OCI-M1 (cell line): ENCODE measurements at regions not wholly inside any gene's neighbourhood (a gene's known extent, or its start where the extent isn't known, plus 50 kb on each side); places are given as distances from the start of the nearest gene placed in this dataset.
A peak's percentile ranks its signal among the peaks of the same experiment; 100 is the strongest.
"Not testable (repeated sequence)": the region's sequence is repeated elsewhere in the genome, so short reads cannot be mapped to it uniquely, and the experiment has no call there.

Source experiments
- DNase-seq: peaks from one replicate; lab custom pipeline; 2025; lab: John Stamatoyannopoulos, UW

GRCh38 chr16:32947336-32947735 is 246.7 kb upstream of the TP53TG3C start:
- not testable (repeated sequence) for DNase-seq

DNA sequence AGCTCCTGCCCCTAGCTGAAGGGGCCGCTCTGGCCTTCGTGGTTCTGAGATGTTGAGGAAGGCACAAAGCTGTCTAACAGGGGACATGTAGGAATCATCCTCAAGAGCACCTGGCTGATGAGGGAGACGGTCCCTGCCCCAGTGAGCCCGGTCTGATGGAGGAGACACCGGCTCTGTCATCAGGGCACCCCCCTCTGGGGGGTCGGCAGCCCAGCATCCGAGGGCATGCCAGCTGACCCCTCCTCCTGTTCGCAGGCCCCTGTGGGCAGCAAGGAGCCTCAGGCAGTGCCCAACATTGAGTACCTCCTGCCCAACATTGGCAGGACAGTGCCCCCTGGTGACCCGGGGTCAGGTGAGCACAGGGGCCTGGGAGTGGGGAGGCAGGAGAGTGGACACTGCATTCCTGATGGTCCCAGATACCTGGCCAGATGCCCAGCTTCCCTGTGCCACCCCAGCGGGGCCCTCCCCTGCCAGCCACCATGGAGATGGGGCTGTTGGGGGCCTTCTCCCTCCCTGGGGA is 247.9 kb upstream of the TP53TG3C start:
- not testable (repeated sequence) for DNase-seq

DNA sequence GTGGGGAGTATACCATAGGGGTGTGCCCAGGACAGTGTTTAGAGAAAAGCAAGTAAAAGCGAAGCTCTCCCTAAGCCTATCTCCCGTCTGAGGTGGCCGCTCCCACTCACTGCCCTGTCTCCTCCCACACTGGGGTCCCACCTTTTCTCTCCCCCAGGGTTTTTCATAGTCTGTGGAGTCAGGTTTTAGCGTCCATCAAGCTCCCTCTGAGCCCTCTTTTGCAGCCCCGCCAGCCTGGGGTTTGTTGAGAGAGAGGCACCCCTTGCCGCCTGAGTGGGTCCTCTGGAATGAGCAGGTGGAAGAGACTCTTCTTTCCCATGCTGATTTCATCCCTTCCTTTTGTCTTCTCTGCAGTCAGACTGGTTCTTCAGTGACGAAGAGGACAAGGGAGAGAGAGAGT is 248.7 kb upstream of the TP53TG3C start:
- DNase-seq, result not testable (repeated sequence)

DNA sequence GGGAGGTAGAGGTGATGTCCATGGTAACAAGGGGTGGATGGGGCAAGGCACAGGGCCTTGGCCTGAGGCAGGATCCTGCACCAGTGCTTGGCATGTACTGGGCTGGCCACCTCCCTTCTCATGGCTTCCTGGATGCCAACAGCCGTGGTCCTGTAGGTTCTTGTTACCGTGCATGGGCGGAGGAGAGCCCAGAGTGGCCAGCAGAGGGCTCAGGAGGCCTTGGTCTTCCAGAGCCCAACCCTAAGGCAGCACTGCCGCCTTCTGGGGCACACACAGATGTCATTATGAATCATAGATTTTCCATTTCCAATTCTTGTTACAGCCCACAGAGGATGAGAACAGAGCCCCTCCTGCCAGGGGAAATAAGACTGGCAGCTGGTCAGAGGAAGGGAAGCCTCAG is 254.2 kb upstream of the TP53TG3C start:
- DNase-seq, result not testable (repeated sequence)

- not testable (repeated sequence) for DNase-seq
Measured at GRCh38 chr16:32937929-32938328, 256.1 kb upstream of the TP53TG3C start.

DNA sequence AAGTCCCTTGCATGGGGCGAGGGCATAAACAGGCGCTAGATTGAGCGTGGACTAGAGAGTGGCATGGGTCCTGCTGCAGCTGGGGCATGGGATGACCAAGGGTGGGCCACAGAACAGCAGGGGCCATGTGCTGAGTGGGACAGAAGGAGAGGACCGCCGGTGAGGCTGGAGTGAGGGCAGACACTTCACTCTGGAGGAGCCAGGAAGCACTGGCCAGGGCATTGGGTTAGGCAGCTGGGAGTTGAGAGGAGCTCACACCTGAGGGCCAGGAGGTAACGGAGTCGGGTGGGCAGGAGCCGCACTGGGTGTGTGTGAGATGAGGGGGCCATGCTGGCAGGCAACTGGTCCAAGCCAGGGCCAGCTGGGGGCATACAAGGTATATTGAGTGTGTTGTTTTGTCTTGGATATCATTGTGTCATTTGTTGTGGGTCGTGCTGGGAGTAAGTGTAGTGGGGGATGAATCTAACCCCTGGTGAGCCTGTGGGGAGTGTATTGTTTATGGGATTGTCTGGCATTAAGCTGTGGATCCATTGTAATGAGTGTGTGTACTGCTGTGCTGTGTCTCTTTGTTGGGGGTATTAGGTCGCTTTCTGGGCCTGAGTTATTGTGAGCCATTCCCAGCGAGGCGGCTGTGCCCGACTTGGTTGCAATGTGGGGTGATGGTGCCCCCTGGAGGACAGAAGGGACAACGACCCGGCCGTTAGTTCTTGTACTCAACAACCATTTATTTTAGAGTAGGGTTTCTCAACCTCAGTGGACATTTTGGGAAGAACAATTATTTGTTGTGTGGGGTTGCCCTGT is 256.5 kb upstream of the TP53TG3 start:
- DNase-seq, result not testable (repeated sequence)

DNA sequence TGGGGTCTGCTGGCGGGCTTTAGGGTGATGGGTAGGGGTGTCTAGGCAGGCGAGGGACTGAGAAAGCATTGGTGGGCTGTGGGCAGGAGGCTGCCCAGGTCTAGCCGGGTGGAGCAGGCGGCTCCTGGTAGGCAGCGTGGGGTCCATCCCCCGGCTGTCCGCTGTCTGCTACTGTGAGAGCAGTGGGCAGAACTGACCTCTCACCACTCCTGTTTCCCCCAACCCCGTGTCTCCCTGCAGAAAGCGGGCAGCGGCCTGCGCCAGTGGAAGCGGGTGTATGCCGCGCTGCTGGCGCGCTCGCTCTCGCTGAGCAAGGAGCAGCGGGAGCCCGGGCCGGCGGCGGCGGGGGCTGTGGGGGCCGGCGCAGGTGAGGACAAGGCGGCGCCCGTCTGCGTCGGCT is 249.2 kb upstream of the TP53TG3 start:
- not testable (repeated sequence) for DNase-seq

DNA sequence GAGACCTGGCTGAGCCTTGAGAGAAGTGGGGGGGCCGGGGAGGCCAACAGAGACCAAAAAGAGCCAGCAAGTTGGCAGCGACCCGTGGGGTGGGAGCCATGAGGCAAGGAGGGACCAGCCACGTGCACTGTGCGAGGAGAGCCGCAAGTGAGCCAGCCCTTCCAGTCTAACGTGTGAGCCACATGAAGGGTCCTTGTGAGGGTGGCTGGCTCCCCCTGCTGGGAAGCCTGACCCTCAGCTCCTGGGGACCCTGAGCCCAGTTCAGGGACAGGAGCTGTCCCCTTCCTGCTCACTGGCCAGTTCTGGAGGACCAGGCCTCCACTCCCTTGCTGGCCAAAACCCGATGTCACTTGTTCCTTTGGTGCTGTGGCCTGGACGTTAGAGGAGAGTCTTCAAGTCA is 246.6 kb upstream of the TP53TG3 start:
- DNase-seq, result peak; percentile 63

GRCh38 chr16:32915346-32915745 is 239.4 kb upstream of the TP53TG3 start:
- DNase-seq, result not testable (repeated sequence)

DNA sequence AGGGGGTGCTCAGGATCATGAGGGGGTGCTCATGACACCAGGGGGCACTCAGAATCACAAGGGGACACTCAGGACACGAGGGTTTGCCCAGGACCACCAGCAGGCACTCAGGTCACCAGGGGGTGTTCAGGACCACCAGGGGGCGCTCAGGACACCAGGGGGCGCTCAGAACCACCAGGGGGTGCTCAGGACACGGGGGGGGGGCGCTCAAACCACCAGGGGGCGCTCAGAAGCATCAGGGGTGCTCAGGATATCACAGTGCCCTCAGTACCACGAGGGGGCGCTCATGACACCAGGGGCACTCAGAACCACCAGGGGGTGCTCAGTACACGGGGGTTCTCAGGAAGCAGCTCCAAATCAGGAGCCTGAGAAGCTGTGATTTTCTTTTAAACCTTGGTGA is 221.8 kb upstream of the TP53TG3 start:
- DNase-seq, result peak; percentile 58

DNA sequence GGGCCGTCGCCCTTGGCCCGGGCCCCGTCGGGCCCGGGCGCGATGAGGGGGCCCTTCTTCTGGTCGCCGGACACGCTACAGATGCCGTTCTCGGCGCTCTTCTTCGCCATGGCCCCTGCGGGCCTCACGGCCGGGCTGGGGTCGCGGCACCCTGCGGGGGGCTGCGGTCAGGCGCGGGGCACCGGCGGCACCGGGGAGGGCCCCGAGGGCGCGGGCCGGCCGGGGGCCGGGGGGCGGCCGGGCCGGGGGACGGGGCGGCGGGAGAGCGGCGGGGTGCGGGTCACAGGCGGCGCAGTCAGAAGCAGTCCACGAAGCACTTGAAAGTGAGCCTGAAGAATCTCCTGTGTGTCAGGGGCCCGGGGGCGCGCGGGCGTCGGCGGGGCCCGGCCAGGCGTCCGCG is 209.4 kb upstream of the TP53TG3 start:
- DNase-seq, result not testable (repeated sequence)

DNA sequence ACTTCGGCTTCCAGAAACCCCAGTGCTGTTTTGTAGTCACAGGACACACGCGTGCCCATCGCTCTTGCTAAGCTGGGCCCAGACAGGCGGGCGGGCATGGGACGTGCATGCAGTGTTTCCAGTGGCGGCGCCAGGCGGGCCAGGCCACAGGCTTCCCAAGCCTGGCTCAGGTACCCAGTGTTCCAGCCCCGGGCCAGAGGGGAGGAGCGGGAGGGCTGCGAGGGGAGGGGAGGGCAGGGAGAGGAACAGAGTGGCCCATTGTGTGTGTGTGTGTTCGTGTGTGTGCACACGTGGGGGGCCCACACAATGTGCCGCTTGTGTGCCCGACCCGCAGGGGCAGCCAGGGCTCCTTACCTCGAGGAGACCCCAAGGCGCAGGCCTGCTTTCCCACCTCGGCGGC is 208.6 kb upstream of the TP53TG3 start:
- DNase-seq, result not testable (repeated sequence)

- not testable (repeated sequence) for DNase-seq
Measured at GRCh38 chr16:32882328-32882857, 206.4 kb upstream of the TP53TG3 start.

DNA sequence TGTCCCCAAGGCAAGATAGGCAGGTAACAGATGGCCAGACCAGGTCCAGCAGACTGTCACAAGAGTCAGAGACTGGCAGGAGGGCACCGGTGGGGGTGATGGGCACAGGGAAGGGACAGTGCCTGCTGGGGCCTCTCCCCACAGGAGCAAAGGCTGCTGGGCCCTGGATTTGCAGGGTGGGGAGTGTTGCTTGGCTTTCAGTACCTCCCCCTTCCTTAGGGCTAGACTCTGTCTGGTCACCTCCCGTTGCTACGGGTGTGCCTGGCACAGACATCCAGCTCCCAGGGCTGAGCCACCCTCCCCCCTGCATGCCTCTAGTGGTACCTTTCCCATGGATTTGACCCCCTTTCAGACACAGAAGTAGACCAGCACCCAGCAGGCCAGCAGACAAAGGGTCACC is 205.7 kb upstream of the TP53TG3 start:
- not testable (repeated sequence) for DNase-seq

DNA sequence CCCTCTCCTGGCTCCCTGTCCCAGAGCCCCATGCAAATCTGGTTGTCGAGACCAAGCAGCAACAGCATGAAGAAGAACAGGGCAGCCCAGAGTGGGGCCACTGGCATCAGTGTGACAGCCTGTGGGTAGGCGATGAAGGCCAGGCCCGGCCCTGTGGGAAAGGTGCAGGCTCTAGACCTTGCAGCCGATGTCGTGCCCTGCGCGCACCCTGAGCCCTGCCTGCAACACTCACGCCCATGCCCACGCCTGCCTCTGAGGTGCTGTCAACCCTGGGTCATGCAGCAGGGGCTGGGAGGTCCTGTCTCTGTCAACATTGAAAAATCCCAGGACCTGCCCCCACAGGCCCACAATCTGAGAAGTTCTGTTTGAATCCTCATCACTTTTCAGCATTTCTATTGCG is 204.0 kb upstream of the TP53TG3 start:
- not testable (repeated sequence) for DNase-seq

GRCh38 chr16:32876718-32877117 is 200.8 kb upstream of the TP53TG3 start:
- not testable (repeated sequence) for DNase-seq

GRCh38 chr16:32873783-32874182 is 197.8 kb upstream of the TP53TG3 start:
- DNase-seq, result not testable (repeated sequence)

GRCh38 chr16:32873120-32873519 is 197.2 kb upstream of the TP53TG3 start:
- not testable (repeated sequence) for DNase-seq

- DNase-seq, result not testable (repeated sequence)
Measured at GRCh38 chr16:32870628-32871027, 194.7 kb upstream of the TP53TG3 start.

- DNase-seq, result not testable (repeated sequence)
Measured at GRCh38 chr16:32868334-32868733, 192.4 kb upstream of the TP53TG3 start.

- not testable (repeated sequence) for DNase-seq
Measured at GRCh38 chr16:32865284-32865683, 189.3 kb upstream of the TP53TG3 start.

GRCh38 chr16:32861476-32862201 is 185.7 kb upstream of the TP53TG3 start:
- not testable (repeated sequence) for DNase-seq

- DNase-seq, result not testable (repeated sequence)
Measured at GRCh38 chr16:32847379-32847778, 171.4 kb upstream of the TP53TG3 start.
